AG09309 (cell line): ENCODE measurements at regions not wholly inside any gene's neighbourhood (a gene's known extent, or its start where the extent isn't known, plus 50 kb on each side); places are given as distances from the start of the nearest gene placed in this dataset.
"Not testable (repeated sequence)": the region's sequence is repeated elsewhere in the genome, so short reads cannot be mapped to it uniquely, and the experiment has no call there.

Experiments used
- DNase-seq: peaks from one replicate; pipeline ENCODE4 v3.0.0-alpha.2; 2010; ENCODE audit warnings: low read depth
- H3K4me3 ChIP-seq: 2 replicates; pipeline ENCODE4 v1.5.1; 2011; ENCODE audit warnings: mild to moderate bottlenecking, low read depth, low read length, moderate library complexity; ENCODE audit not compliant: control insufficient read depth
- CTCF ChIP-seq: IDR thresholded peaks from 2 replicates; pipeline ENCODE4 v1.5.1; 2011; ENCODE audit warnings: mild to moderate bottlenecking, low read depth, low read length, inconsistent platforms; ENCODE audit not compliant: insufficient read depth, control insufficient read depth; ENCODE audit errors: missing control alignments

DNA sequence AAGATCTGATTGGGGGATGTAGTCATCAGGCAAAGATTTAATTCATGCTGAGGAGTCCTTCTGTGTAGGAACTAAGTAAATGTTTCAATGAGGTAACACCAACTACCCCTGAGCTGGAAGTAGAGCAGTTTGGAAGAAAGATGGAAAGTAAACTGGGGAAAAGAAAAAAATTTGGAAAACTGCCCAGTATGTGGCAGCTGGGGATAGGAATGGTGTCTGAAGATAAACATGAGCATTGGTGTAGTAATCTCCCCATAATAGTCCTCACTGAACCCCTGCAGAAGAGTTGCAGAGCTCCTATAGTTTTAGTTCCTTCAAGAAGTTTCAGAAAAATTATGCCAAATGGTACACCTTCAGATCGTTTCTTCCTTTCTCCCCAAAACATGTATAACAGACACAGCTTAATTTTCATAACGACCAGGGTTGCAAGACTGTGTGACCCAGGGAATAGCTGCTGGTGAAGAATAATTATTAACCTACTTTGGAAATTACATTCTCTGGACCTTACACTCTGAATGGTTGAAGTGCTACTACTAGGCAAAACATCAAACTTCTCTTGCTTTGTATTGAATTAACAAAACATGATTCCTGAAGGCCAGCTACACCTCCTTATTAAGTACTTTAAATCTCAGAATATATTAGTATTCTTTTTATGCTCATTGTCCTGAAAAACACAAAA, 446.4 kb upstream of the NRG3 start:
- no peak for DNase-seq
- H3K4me3 ChIP-seq = no peak overlapping the region
- TF ChIP-seq CTCF = no peak

- no peak overlapping the region for H3K4me3 ChIP-seq
- TF ChIP-seq CTCF = no peak
- DNase-seq = no peak
Measured at GRCh38 chr10:81439445-81439844, 435.5 kb upstream of the NRG3 start.

GRCh38 chr10:81441624-81442023, 433.4 kb upstream of the NRG3 start:
- not testable (repeated sequence) for DNase-seq, H3K4me3 ChIP-seq

GRCh38 chr10:81444242-81444929, 430.6 kb upstream of the NRG3 start:
- H3K4me3 ChIP-seq = no peak overlapping the region
- no peak for TF ChIP-seq CTCF
- DNase-seq = no peak

DNA sequence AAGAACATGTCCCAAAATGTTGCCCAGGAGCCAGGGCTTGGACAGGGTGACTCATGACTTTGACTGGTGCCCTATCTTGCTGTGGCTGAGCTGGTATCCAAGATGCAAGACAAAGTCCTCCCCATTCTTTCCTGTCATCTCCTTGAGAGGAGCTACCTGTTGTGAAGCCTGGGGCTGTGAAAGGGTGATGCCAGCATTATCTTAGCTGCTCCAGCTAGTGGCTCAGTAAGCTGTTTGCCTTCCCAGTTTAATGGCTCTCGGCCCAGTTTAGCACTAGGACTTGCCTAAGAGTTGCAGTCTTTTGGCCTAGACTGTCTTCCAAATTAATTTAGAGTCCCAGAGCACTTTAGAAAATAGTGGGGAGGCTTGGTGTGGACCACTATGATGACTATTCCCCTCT, 424.3 kb upstream of the NRG3 start:
- no peak for DNase-seq
- TF ChIP-seq CTCF = no peak
- H3K4me3 ChIP-seq = no peak overlapping the region

DNA sequence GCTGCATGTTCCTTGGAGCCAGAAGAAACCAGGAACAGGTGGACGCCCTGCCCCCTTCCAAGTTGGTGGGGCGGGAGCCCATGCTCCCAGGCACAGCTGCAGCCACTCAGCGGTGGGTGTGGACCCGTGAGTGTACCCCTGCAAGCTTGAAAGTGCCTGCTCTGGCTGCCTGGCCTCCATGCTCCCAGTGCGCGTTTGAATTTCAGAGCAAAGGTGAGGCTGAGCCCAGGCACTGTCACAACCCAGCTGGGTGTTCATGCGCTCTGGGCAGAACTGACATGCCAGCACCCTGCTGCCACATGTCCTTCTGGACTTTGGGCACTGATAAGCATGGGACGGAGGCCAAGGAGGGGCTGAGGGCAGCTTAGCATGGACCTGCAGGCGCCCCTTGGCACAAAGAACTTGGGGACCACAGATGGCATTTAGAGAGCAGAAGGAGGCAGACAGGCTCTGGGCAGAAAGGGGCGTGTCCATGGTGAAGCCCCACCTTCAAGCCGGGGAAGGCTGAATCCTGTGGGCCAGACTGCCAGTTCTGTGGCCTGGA, 402.0 kb upstream of the NRG3 start:
- no peak for TF ChIP-seq CTCF
- no peak overlapping the region for H3K4me3 ChIP-seq
- DNase-seq = no peak

DNA sequence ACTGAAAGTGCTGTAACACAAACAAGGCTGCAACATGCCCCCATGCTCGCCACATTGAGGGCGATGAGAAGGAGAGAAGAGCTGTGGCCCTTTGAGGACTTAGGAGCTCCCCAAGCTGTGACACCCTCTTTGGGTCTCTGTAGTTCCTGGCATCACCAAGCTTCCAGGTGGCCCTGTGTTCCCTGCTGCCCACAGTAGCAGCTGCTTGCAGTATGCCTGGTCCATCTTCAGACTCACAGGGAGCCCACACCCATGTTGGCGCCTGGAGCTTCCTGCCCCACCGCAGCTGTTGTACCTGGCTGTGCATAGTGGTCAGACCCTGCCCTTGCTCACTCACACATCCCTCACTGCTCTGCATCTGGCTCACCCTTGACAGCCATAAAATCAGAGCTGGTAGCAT, 401.2 kb upstream of the NRG3 start:
- DNase-seq = no peak
- H3K4me3 ChIP-seq = no peak overlapping the region
- no peak for TF ChIP-seq CTCF
